ENCODE measurements at regions not wholly inside any gene's neighbourhood (a gene's known extent, or its start where the extent isn't known, plus 50 kb on each side); places are given as distances from the start of the nearest gene placed in this dataset.

GRCh38 chr5:125537661-125538060, 791.2 kb upstream of the ZNF608 start:
- WGBS: 81% methylated on average over 2 of the region's 2 CpGs
- Histone ChIP-seq H3K36me3 (ENCODE audit: control insufficient read depth in 4 of 4, insufficient read depth in 3 of 4, low read depth in 1 of 4, low read length in 3 of 4) (no peaks in the 10 kb centered on the region), H3K4me1 (ENCODE audit: control insufficient read depth in 4 of 4, insufficient read depth in 4 of 4, low read length in 3 of 4) (no peaks in the 10 kb centered on the region), H3K27me3 (ENCODE audit: control insufficient read depth in 4 of 4, insufficient read depth in 4 of 4, low read length in 3 of 4) (no peaks in the 10 kb centered on the region), H3K4me3 (ENCODE audit: low read depth in 1 of 3, low read length in 3 of 3) (no peak overlapping the region), H3K9ac (ENCODE audit: low read depth in 1 of 2, low read length in 2 of 2) (no peak overlapping the region), H3K27ac (ENCODE audit: low read depth in 1 of 2, low read length in 2 of 2) (no peak overlapping the region), H3K9me3 (ENCODE audit: control insufficient read depth in 4 of 4, low read length in 3 of 4) (peaks cover 0 to 4% (median 0%) of the 10 kb centered on the region in 4 donors)
- DNase-seq (ENCODE audit: low spot score): no peak
- TF ChIP-seq, protein P1, sequence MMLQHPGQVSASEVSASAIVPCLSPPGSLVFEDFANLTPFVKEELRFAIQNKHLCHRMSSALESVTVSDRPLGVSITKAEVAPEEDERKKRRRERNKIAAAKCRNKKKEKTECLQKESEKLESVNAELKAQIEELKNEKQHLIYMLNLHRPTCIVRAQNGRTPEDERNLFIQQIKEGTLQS (IDR thresholded peaks at IDR 0.05): no peak
- TF ChIP-seq JUND (IDR thresholded peaks at IDR 0.05) (no peak), HNF4A (conservative IDR thresholded peaks at IDR 0.05) (no peak), RAD21 (IDR thresholded peaks at IDR 0.05) (no peak), SP1 (IDR thresholded peaks at IDR 0.05) (no peak), GABPA (IDR thresholded peaks at IDR 0.05 in 1 of 2, conservative IDR thresholded peaks at IDR 0.05 in 1 of 2) (no peak), RXRA (IDR thresholded peaks at IDR 0.05) (no peak), NR2F2 (IDR thresholded peaks at IDR 0.05) (no peak), EGR1 (IDR thresholded peaks at IDR 0.05; ENCODE audit: low read depth in 2 of 2) (no peak), FOXA2 (IDR thresholded peaks at IDR 0.05) (no peak), TAF1 (conservative IDR thresholded peaks at IDR 0.05) (no peak), YY1 (IDR thresholded peaks at IDR 0.05) (no peak), HNF4G (IDR thresholded peaks at IDR 0.05) (no peak), FOXA1 (IDR thresholded peaks at IDR 0.05) (no peak)
- TF ChIP-seq, protein P2, sequence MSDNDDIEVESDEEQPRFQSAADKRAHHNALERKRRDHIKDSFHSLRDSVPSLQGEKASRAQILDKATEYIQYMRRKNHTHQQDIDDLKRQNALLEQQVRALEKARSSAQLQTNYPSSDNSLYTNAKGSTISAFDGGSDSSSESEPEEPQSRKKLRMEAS (IDR thresholded peaks at IDR 0.05): no peak
- TF ChIP-seq, protein P3, sequence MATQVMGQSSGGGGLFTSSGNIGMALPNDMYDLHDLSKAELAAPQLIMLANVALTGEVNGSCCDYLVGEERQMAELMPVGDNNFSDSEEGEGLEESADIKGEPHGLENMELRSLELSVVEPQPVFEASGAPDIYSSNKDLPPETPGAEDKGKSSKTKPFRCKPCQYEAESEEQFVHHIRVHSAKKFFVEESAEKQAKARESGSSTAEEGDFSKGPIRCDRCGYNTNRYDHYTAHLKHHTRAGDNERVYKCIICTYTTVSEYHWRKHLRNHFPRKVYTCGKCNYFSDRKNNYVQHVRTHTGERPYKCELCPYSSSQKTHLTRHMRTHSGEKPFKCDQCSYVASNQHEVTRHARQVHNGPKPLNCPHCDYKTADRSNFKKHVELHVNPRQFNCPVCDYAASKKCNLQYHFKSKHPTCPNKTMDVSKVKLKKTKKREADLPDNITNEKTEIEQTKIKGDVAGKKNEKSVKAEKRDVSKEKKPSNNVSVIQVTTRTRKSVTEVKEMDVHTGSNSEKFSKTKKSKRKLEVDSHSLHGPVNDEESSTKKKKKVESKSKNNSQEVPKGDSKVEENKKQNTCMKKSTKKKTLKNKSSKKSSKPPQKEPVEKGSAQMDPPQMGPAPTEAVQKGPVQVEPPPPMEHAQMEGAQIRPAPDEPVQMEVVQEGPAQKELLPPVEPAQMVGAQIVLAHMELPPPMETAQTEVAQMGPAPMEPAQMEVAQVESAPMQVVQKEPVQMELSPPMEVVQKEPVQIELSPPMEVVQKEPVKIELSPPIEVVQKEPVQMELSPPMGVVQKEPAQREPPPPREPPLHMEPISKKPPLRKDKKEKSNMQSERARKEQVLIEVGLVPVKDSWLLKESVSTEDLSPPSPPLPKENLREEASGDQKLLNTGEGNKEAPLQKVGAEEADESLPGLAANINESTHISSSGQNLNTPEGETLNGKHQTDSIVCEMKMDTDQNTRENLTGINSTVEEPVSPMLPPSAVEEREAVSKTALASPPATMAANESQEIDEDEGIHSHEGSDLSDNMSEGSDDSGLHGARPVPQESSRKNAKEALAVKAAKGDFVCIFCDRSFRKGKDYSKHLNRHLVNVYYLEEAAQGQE (IDR thresholded peaks at IDR 0.05): no peak
- TF ChIP-seq, protein P4, sequence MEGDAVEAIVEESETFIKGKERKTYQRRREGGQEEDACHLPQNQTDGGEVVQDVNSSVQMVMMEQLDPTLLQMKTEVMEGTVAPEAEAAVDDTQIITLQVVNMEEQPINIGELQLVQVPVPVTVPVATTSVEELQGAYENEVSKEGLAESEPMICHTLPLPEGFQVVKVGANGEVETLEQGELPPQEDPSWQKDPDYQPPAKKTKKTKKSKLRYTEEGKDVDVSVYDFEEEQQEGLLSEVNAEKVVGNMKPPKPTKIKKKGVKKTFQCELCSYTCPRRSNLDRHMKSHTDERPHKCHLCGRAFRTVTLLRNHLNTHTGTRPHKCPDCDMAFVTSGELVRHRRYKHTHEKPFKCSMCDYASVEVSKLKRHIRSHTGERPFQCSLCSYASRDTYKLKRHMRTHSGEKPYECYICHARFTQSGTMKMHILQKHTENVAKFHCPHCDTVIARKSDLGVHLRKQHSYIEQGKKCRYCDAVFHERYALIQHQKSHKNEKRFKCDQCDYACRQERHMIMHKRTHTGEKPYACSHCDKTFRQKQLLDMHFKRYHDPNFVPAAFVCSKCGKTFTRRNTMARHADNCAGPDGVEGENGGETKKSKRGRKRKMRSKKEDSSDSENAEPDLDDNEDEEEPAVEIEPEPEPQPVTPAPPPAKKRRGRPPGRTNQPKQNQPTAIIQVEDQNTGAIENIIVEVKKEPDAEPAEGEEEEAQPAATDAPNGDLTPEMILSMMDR (IDR thresholded peaks at IDR 0.05; ENCODE audit: low read depth, low read length, missing input control): no peak
- TF ChIP-seq, protein P5, sequence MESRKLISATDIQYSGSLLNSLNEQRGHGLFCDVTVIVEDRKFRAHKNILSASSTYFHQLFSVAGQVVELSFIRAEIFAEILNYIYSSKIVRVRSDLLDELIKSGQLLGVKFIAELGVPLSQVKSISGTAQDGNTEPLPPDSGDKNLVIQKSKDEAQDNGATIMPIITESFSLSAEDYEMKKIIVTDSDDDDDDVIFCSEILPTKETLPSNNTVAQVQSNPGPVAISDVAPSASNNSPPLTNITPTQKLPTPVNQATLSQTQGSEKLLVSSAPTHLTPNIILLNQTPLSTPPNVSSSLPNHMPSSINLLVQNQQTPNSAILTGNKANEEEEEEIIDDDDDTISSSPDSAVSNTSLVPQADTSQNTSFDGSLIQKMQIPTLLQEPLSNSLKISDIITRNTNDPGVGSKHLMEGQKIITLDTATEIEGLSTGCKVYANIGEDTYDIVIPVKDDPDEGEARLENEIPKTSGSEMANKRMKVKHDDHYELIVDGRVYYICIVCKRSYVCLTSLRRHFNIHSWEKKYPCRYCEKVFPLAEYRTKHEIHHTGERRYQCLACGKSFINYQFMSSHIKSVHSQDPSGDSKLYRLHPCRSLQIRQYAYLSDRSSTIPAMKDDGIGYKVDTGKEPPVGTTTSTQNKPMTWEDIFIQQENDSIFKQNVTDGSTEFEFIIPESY (IDR thresholded peaks at IDR 0.05): no peak

Data from liver (tissue), 8 donors.